NCI-H2171 (cell line): ENCODE measurements at regions not wholly inside any gene's neighbourhood (a gene's known extent, or its start where the extent isn't known, plus 50 kb on each side); places are given as distances from the start of the nearest gene placed in this dataset.

Experiments
- DNase-seq: peaks from one replicate; lab custom pipeline; 2025; lab: John Stamatoyannopoulos, UW

- DNase-seq = no peak
These were observed 123.8 kb upstream of the PCDH9 start for GRCh38 chr13:67353941-67354340.

- no peak for DNase-seq
These were observed 122.9 kb upstream of the PCDH9 start for GRCh38 chr13:67353031-67353430.

- DNase-seq = no peak
These were observed 121.8 kb upstream of the PCDH9 start for GRCh38 chr13:67351909-67352308.

- no peak for DNase-seq
These were observed 121.0 kb upstream of the PCDH9 start for GRCh38 chr13:67351114-67351513.

- DNase-seq = no peak
These were observed 113.6 kb upstream of the PCDH9 start for GRCh38 chr13:67343777-67344176.

- no peak for DNase-seq
These were observed 111.3 kb upstream of the PCDH9 start for GRCh38 chr13:67341406-67341805.

- no peak for DNase-seq
These were observed 100.0 kb upstream of the PCDH9 start for GRCh38 chr13:67330149-67330548.

- DNase-seq = no peak
These were observed 98.8 kb upstream of the PCDH9 start for GRCh38 chr13:67328895-67329294.

GRCh38 chr13:67318860-67319259 is 88.7 kb upstream of the PCDH9 start:
- no peak for DNase-seq

- no peak for DNase-seq
These were observed 88.3 kb upstream of the PCDH9 start for GRCh38 chr13:67318398-67318797.

GRCh38 chr13:67314405-67314804 is 84.3 kb upstream of the PCDH9 start:
- no peak for DNase-seq

- no peak for DNase-seq
These were observed 78.1 kb upstream of the PCDH9 start for GRCh38 chr13:67308004-67308772.

GRCh38 chr13:67306742-67307141 is 76.6 kb upstream of the PCDH9 start:
- DNase-seq = peak; percentile 82

- no peak for DNase-seq
These were observed 73.7 kb upstream of the PCDH9 start for GRCh38 chr13:67303661-67304333.

GRCh38 chr13:67299751-67300150 is 69.6 kb upstream of the PCDH9 start:
- peak; percentile 27 for DNase-seq

- DNase-seq = no peak
These were observed 69.0 kb upstream of the PCDH9 start for GRCh38 chr13:67299072-67299635.

GRCh38 chr13:67298297-67298696 is 68.2 kb upstream of the PCDH9 start:
- no peak for DNase-seq

- no peak for DNase-seq
These were observed 66.4 kb upstream of the PCDH9 start for GRCh38 chr13:67296511-67296910.

- DNase-seq = no peak
These were observed 62.8 kb upstream of the PCDH9 start for GRCh38 chr13:67292886-67293285.

GRCh38 chr13:67285611-67286010 is 55.5 kb upstream of the PCDH9 start:
- no peak for DNase-seq

GRCh38 chr13:67283637-67284036 is 53.5 kb upstream of the PCDH9 start:
- DNase-seq = no peak

- DNase-seq = no peak
These were observed 51.3 kb upstream of the PCDH9 start for GRCh38 chr13:67281466-67281865.
